CD14-positive monocyte (primary cell): ENCODE measurements at regions not wholly inside any gene's neighbourhood (a gene's known extent, or its start where the extent isn't known, plus 50 kb on each side); places are given as distances from the start of the nearest gene placed in this dataset.

Experiments
- DNase-seq, 3 donors: peaks; one replicate each; pipeline ENCODE4 v3.0.0-alpha.2; 2011 to 2022
- H2AFZ ChIP-seq: 2 replicates; pipeline ENCODE4 v1.6.0; 2012; ENCODE audit warnings: mild to moderate bottlenecking, low read depth, low read length, inconsistent platforms; ENCODE audit not compliant: insufficient read depth, poor library complexity, severe bottlenecking
- H3K27ac ChIP-seq, 2 donors: 1 replicate in 1 of 2; 2 replicates in 1 of 2; pipeline ENCODE4 v1.5.1; 2012 to 2013; ENCODE audit warnings: low read length in 2 of 2, control low read depth in 1 of 2, inconsistent platforms in 1 of 2, low read depth in 1 of 2, mild to moderate bottlenecking in 1 of 2
- H3K27me3 ChIP-seq, 2 donors: one replicate each; pipeline versions ENCODE4 v1.6.0 to v1.6.1; 2011 to 2013; ENCODE audit warnings: low read length in 2 of 2; ENCODE audit not compliant: control insufficient read depth in 2 of 2, insufficient read depth in 2 of 2
- H3K36me3 ChIP-seq, 2 donors: replicated peaks in 1 of 2; 1 replicate in 1 of 2; 2 replicates in 1 of 2; pipeline versions ENCODE4 v1.5.1 to v1.6.1; 2012 to 2013; ENCODE audit warnings: low read length in 2 of 2, control low read depth in 1 of 2, inconsistent platforms in 1 of 2, mild to moderate bottlenecking in 1 of 2; ENCODE audit not compliant: insufficient read depth in 2 of 2, control insufficient read depth in 1 of 2
- H3K4me1 ChIP-seq, 2 donors: 1 replicate in 1 of 2; 2 replicates in 1 of 2; pipeline versions ENCODE4 v1.5.1 to v1.6.1; 2012 to 2013; ENCODE audit warnings: low read length in 2 of 2, control low read depth in 1 of 2, inconsistent platforms in 1 of 2, mild to moderate bottlenecking in 1 of 2, moderate library complexity in 1 of 2; ENCODE audit not compliant: insufficient read depth in 2 of 2, control insufficient read depth in 1 of 2
- H3K4me2 ChIP-seq: replicated peaks from 2 replicates; pipeline ENCODE3; 2012; ENCODE audit warnings: low read length, moderate library complexity, mild to moderate bottlenecking; ENCODE audit not compliant: poor library complexity, severe bottlenecking; ENCODE audit errors: extremely low read depth
- H3K4me3 ChIP-seq, 3 experiments: fragments of 200-600 bp in 1 of 3; sonication (generic) in 1 of 3; replicated peaks in 1 of 3; 1 replicate in 2 of 3; 2 replicates in 1 of 3; pipeline ENCODE4 v1.5.1; 2011 to 2013; ENCODE audit warnings: low read length in 3 of 3, mild to moderate bottlenecking in 3 of 3, control low read depth in 2 of 3, low read depth in 2 of 3, inconsistent platforms in 1 of 3, moderate library complexity in 1 of 3
- H3K79me2 ChIP-seq: 2 replicates; pipeline ENCODE4 v1.6.0; 2012; ENCODE audit warnings: mild to moderate bottlenecking, control low read depth, inconsistent platforms, low read length, moderate library complexity; ENCODE audit not compliant: insufficient read depth
- H3K9ac ChIP-seq: 2 replicates; pipeline ENCODE4 v1.6.0; 2017; ENCODE audit warnings: low read length, mild to moderate bottlenecking; ENCODE audit not compliant: insufficient read depth, poor library complexity, severe bottlenecking
- H3K9me3 ChIP-seq, 2 donors: replicated peaks in 1 of 2; 1 replicate in 1 of 2; 2 replicates in 1 of 2; pipeline versions ENCODE4 v1.5.1 to v1.6.1; 2012 to 2013; ENCODE audit warnings: low read length in 2 of 2, control low read depth in 1 of 2; ENCODE audit not compliant: control insufficient read depth in 1 of 2, insufficient read depth in 1 of 2
- H4K20me1 ChIP-seq: 2 replicates; pipeline ENCODE4 v1.6.0; 2012; ENCODE audit warnings: mild to moderate bottlenecking, low read length, control low read depth, moderate library complexity; ENCODE audit not compliant: insufficient read depth
- H3K27ac Mint-ChIP-seq, 7 donors: one replicate each; pipeline ENCODE4 v1.8.0; 2020; ENCODE audit warnings: mild to moderate bottlenecking in 7 of 7, mixed read lengths in 7 of 7, moderate library complexity in 6 of 7, inconsistent platforms in 2 of 7
- H3K27me3 Mint-ChIP-seq, 3 donors: one replicate each; pipeline ENCODE4 v1.8.0; 2021 to 2022; ENCODE audit warnings: low read depth in 3 of 3, mild to moderate bottlenecking in 3 of 3, mixed read lengths in 3 of 3, moderate library complexity in 3 of 3, inconsistent platforms in 1 of 3
- H3K36me3 Mint-ChIP-seq, 2 donors: one replicate each; pipeline ENCODE4 v1.8.0; 2020; ENCODE audit warnings: mixed read lengths in 2 of 2, inconsistent platforms in 1 of 2, mild to moderate bottlenecking in 1 of 2
- H3K4me1 Mint-ChIP-seq: one replicate; pipeline ENCODE4 v1.8.0; 2020; ENCODE audit warnings: mild to moderate bottlenecking, mixed read lengths
- H3K4me3 Mint-ChIP-seq, 2 donors: one replicate each; pipeline ENCODE4 v1.8.0; 2020; ENCODE audit warnings: mild to moderate bottlenecking in 2 of 2, mixed read lengths in 2 of 2, moderate library complexity in 1 of 2
- H3K9me3 Mint-ChIP-seq, 7 donors: one replicate each; pipeline ENCODE4 v1.8.0; 2020 to 2022; ENCODE audit warnings: mixed read lengths in 7 of 7, mild to moderate bottlenecking in 6 of 7, moderate library complexity in 6 of 7, inconsistent platforms in 2 of 7
- CTCF ChIP-seq: fragments of 200-600 bp; IDR thresholded peaks from one replicate; pipeline ENCODE4 v1.8.0; 2022; ENCODE audit warnings: antibody characterized with exemption, mild to moderate bottlenecking
- WGBS: methylation state at CpG from one replicate; pipeline ENCODE4 v1.1.5; 2013; ENCODE audit warnings: missing lambda C conversion rate; ENCODE audit not compliant: insufficient coverage; 5-methylcytosine and 5-hydroxymethylcytosine counted together
- intact Hi-C, 2 donors: fragments of 100-400 bp; cut with micrococcal nuclease; formaldehyde crosslinking; loops; one replicate each; pipeline versions ENCODE4 v1.15.0 to v1.15.1; 2023

- intact Hi-C loops, result no loop called here
- Mint-ChIP-seq H3K27me3 (peaks cover 0 to 6% (median 2%) of the 10 kb centered on the region in 3 donors), H3K4me3 (no peak overlapping the region), H3K9me3 (peaks cover 2 to 11% (median 3%) of the 10 kb centered on the region in 7 donors), H3K36me3 (no peaks in the 10 kb centered on the region), H3K4me1 (no peaks in the 10 kb centered on the region), H3K27ac (no peak overlapping the region)
- H3K27me3 ChIP-seq, result no peaks in the 10 kb centered on the region
- WGBS, result 82% methylated on average over 2 of the region's 5 CpGs
- H3K79me2 ChIP-seq, result no peaks in the 10 kb centered on the region
- no peaks in the 10 kb centered on the region for H3K9me3 ChIP-seq
- H3K4me3 ChIP-seq, result no peak overlapping the region
- no peaks in the 10 kb centered on the region for H3K36me3 ChIP-seq
- DNase-seq, result no peak
- H3K4me2 ChIP-seq, result no peak overlapping the region
- H4K20me1 ChIP-seq, result no peaks in the 10 kb centered on the region
- no peak for TF ChIP-seq CTCF
- H3K4me1 ChIP-seq, result no peaks in the 10 kb centered on the region
- H3K9ac ChIP-seq, result no peak overlapping the region
- no peak overlapping the region for H2AFZ ChIP-seq
- H3K27ac ChIP-seq, result no peak overlapping the region
Observed at GRCh38 chr7:65457705-65458104, 84.0 kb downstream of the ZNF92 start.

- H3K27me3 Mint-ChIP-seq, result peaks cover 0 to 4% (median 0%) of the 10 kb centered on the region in 3 donors
- Histone ChIP-seq H3K27ac (no peak overlapping the region), H3K9me3 (no peaks in the 10 kb centered on the region), H4K20me1 (no peaks in the 10 kb centered on the region), H3K4me2 (no peak overlapping the region), H3K4me1 (no peaks in the 10 kb centered on the region), H3K27me3 (no peaks in the 10 kb centered on the region), H3K9ac (no peak overlapping the region), H3K4me3 (no peak overlapping the region), H2AFZ (no peak overlapping the region), H3K36me3 (no peaks in the 10 kb centered on the region), H3K79me2 (no peaks in the 10 kb centered on the region)
- intact Hi-C loops, result no loop called here
- H3K27ac Mint-ChIP-seq, result no peak overlapping the region
- H3K36me3 Mint-ChIP-seq, result no peaks in the 10 kb centered on the region
- peaks cover 0 to 4% (median 2%) of the 10 kb centered on the region in 7 donors for H3K9me3 Mint-ChIP-seq
- TF ChIP-seq CTCF, result no peak
- H3K4me3 Mint-ChIP-seq, result no peak overlapping the region
- no CpG with 5 or more reads among the region's 4 CpGs for WGBS
- no peaks in the 10 kb centered on the region for H3K4me1 Mint-ChIP-seq
- no peak for DNase-seq
Observed at GRCh38 chr7:65459438-65459837, 85.8 kb downstream of the ZNF92 start.
